ENCODE measurements at regions not wholly inside any gene's neighbourhood (a gene's known extent, or its start where the extent isn't known, plus 50 kb on each side); places are given as distances from the start of the nearest gene placed in this dataset.

DNA sequence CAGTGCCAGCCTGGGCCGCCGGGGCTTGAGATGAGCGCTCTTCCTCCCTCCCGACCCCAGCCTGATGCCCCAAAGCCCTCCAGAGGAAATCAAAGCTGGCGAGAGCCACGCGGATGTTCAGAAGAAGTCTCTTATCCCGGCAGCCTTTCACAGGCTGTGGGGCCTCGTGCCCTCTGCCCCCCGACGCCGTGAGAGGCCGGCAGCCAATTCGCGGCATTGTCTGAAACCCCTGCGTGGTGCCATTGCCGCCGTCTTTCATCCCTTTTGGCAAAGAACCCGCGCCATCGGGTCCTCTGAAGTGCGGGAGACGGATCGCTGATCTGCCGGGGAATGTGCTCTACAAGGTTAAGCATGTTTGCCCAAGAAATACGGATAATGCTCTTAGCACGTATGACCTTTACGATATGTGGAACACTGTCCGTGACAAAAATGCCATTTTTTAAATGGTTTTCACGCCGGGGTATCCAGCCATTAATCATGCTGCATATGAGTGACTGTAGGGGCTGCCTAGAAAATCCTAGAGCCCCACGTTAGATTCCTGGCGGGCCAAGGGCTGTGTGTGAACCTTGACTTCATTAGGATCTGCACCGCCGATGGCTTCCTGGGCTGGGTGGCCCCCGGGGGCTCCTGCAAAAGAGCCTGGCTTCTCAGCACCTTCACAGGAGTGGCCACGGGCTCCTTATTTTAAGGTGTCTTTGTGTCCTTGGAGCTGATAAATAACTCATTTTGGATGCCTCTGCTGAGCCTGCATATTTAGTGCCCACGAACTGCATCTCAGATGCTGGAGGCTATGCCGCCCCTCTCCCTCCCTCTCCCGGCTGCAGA is 165.1 kb upstream of the TNRC6C start:
- Histone ChIP-seq H3K27me3 (no peaks in the 10 kb centered on the region), H3K36me3 (no peaks in the 10 kb centered on the region), H3K4me1 (peaks cover 17% of the 10 kb centered on the region), H3K9me3 (no peaks in the 10 kb centered on the region), H3K4me3 (no peak overlapping the region), H3K27ac (no peak overlapping the region)
- DNase-seq (ENCODE audit: extremely low spot score in 2 of 2) = no peak
- TF ChIP-seq POLR2A (IDR thresholded peaks at IDR 0.05) = no peak
- no peak for TF ChIP-seq POLR2AphosphoS5 (IDR thresholded peaks at IDR 0.05; ENCODE audit: insufficient read depth in 1 of 2, low read depth in 1 of 2)
- no peak for TF ChIP-seq CTCF (IDR thresholded peaks at IDR 0.05)
- intact Hi-C loops (cut with DNase I) = no loop called here

DNA sequence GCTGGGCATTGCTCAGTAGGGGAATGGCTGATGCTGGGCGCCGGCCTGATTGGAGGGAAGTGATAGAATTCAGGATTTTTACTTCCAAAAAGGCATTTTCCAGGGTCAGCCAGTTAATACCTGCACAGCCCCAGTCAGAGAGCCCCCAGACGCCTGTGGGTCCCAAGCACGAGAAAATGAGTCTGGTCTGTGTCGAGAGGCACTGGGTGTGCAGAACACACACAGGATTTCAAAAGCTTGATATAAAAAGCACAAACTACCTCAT is 164.6 kb upstream of the TNRC6C start:
- Histone ChIP-seq H3K4me3 (no peak overlapping the region), H3K4me1 (peaks cover 17% of the 10 kb centered on the region), H3K9me3 (no peaks in the 10 kb centered on the region), H3K36me3 (no peaks in the 10 kb centered on the region), H3K27ac (no peak overlapping the region), H3K27me3 (no peaks in the 10 kb centered on the region)
- DNase-seq (ENCODE audit: extremely low spot score in 2 of 2) = no peak
- intact Hi-C loops (cut with DNase I) = no loop called here
- TF ChIP-seq POLR2A (IDR thresholded peaks at IDR 0.05) (no peak), CTCF (IDR thresholded peaks at IDR 0.05) (no peak), POLR2AphosphoS5 (IDR thresholded peaks at IDR 0.05; ENCODE audit: insufficient read depth in 1 of 2, low read depth in 1 of 2) (no peak)

GRCh38 chr17:77794846-77795245 is 163.7 kb upstream of the TNRC6C start:
- no peaks in the 10 kb centered on the region for H3K27me3 ChIP-seq
- no peak for TF ChIP-seq POLR2AphosphoS5 (IDR thresholded peaks at IDR 0.05; ENCODE audit: insufficient read depth in 1 of 2, low read depth in 1 of 2)
- TF ChIP-seq CTCF (IDR thresholded peaks at IDR 0.05) = no peak
- no peak for TF ChIP-seq POLR2A (IDR thresholded peaks at IDR 0.05)
- no peak overlapping the region for H3K27ac ChIP-seq
- intact Hi-C loops (cut with DNase I) = no loop called here
- no peak for DNase-seq (ENCODE audit: extremely low spot score in 2 of 2)
- H3K9me3 ChIP-seq = no peaks in the 10 kb centered on the region
- no peaks in the 10 kb centered on the region for H3K36me3 ChIP-seq
- no peak overlapping the region for H3K4me3 ChIP-seq
- peaks cover 17% of the 10 kb centered on the region for H3K4me1 ChIP-seq

DNA sequence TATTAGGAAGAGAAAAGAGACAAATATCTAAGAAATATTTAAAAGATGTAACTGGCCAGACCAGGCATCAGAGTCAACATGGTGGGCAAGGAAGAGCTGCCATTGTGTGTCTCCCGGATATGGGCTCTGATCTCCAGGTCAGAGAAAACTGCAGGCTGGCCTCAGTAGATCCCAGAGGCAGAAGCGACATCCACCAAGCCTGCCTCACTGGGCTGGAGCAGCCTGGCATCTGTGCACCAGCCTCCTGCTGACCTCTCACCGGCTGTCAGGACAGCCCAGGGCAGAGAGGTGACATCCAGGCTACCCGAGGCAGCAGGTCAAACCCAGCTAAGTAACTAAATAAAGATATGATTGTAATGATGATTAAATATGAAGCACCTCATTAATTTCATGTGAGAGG is 162.8 kb upstream of the TNRC6C start:
- no peaks in the 10 kb centered on the region for H3K27me3 ChIP-seq
- no peak for DNase-seq (ENCODE audit: extremely low spot score in 2 of 2)
- no peaks in the 10 kb centered on the region for H3K9me3 ChIP-seq
- no peak overlapping the region for H3K4me3 ChIP-seq
- no peaks in the 10 kb centered on the region for H3K36me3 ChIP-seq
- intact Hi-C loops (cut with DNase I) = no loop called here
- H3K27ac ChIP-seq = peak overlapping the region; percentile 67
- peaks cover 17% of the 10 kb centered on the region for H3K4me1 ChIP-seq
- TF ChIP-seq POLR2AphosphoS5 (IDR thresholded peaks at IDR 0.05; ENCODE audit: insufficient read depth in 1 of 2, low read depth in 1 of 2) (no peak), CTCF (IDR thresholded peaks at IDR 0.05) (no peak), POLR2A (IDR thresholded peaks at IDR 0.05) (no peak)

GRCh38 chr17:77796176-77796860 is 162.2 kb upstream of the TNRC6C start:
- peaks cover 17% of the 10 kb centered on the region for H3K4me1 ChIP-seq
- intact Hi-C loops (cut with DNase I) = no loop called here
- H3K27ac ChIP-seq = peak overlapping the region; percentile 67
- H3K4me3 ChIP-seq = no peak overlapping the region
- H3K9me3 ChIP-seq = no peaks in the 10 kb centered on the region
- peak in 1 of 2 donors; percentile 38 for TF ChIP-seq POLR2AphosphoS5 (IDR thresholded peaks at IDR 0.05; ENCODE audit: insufficient read depth in 1 of 2, low read depth in 1 of 2)
- TF ChIP-seq POLR2A (IDR thresholded peaks at IDR 0.05) = no peak
- DNase-seq (ENCODE audit: extremely low spot score in 2 of 2) = no peak
- H3K36me3 ChIP-seq = no peaks in the 10 kb centered on the region
- no peaks in the 10 kb centered on the region for H3K27me3 ChIP-seq

All from vagina (tissue), 2 donors.